K562 (cell line): ENCODE measurements at regions not wholly inside any gene's neighbourhood (a gene's known extent, or its start where the extent isn't known, plus 50 kb on each side); places are given as distances from the start of the nearest gene placed in this dataset.

Source experiments
- JUND ChIP-seq, 2 experiments: IDR thresholded peaks; 2 replicates in 1 of 2; 3 replicates in 1 of 2; pipeline ENCODE4 v1.6.1; 2011; ENCODE audit warnings: borderline replicate concordance in 2 of 2, low read depth in 2 of 2, low read length in 2 of 2, improper control_type of control experiment in 1 of 2, missing biosample characterization in 1 of 2, missing genetic modification characterization in 1 of 2, missing genetic modification reagents in 1 of 2
- SIRT6 ChIP-seq: IDR thresholded peaks from one replicate; pipeline ENCODE4 v1.6.1; 2012; ENCODE audit warnings: low read depth, mild to moderate bottlenecking, control low read depth, inconsistent platforms, low read length, moderate library complexity
- TF ChIP-seq, protein P1 (sequence below), 3 experiments: IDR thresholded peaks in 2 of 3; conservative IDR thresholded peaks in 1 of 3; 2 replicates each; pipeline ENCODE4 v1.5.1; 2011 to 2012; ENCODE audit warnings: low read length in 3 of 3, mild to moderate bottlenecking in 3 of 3, control low read depth in 2 of 3, improper control_type of control experiment in 1 of 3, inconsistent platforms in 1 of 3, low read depth in 1 of 3, mixed read lengths in 1 of 3, moderate library complexity in 1 of 3; ENCODE audit not compliant: insufficient read depth in 2 of 3

GRCh38 chr22:22079404-22080148 lies 97.0 kb upstream of the TOP3B start:
- no peak for TF ChIP-seq SIRT6
- TF ChIP-seq, protein P1, sequence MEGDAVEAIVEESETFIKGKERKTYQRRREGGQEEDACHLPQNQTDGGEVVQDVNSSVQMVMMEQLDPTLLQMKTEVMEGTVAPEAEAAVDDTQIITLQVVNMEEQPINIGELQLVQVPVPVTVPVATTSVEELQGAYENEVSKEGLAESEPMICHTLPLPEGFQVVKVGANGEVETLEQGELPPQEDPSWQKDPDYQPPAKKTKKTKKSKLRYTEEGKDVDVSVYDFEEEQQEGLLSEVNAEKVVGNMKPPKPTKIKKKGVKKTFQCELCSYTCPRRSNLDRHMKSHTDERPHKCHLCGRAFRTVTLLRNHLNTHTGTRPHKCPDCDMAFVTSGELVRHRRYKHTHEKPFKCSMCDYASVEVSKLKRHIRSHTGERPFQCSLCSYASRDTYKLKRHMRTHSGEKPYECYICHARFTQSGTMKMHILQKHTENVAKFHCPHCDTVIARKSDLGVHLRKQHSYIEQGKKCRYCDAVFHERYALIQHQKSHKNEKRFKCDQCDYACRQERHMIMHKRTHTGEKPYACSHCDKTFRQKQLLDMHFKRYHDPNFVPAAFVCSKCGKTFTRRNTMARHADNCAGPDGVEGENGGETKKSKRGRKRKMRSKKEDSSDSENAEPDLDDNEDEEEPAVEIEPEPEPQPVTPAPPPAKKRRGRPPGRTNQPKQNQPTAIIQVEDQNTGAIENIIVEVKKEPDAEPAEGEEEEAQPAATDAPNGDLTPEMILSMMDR (IDR thresholded peaks at IDR 0.05 in 2 of 3, conservative IDR thresholded peaks at IDR 0.05 in 1 of 3; ENCODE audit: insufficient read depth in 2 of 3, low read depth in 1 of 3, low read length in 3 of 3), result no peak
- no peak for TF ChIP-seq JUND (IDR thresholded peaks at IDR 0.05; ENCODE audit: borderline replicate concordance, low read depth, low read length)
- TF ChIP-seq JUND (tag; IDR thresholded peaks at IDR 0.05; ENCODE audit: borderline replicate concordance, low read depth, low read length), result no peak
